ENCODE measurements at regions not wholly inside any gene's neighbourhood (a gene's known extent, or its start where the extent isn't known, plus 50 kb on each side); places are given as distances from the start of the nearest gene placed in this dataset.

DNA sequence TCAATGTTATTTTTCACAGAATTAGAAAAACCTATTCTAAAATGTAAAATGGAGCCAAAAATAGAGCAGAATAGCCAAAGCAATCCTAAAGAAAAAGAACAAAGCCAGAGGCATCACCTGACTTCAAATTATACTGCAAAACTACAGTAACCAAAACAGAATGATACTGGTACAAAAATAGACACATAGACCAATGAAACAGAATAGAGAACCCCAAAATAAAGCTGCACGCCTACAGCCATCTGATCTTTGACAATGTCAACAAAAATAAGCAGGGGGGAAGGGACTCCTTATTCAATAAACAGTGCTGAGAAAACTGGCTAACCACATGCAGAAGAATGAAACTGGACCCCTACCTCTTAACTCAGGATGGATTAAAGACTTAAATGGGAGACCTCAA, 65.8 kb upstream of the PDE4D start:
- DNase-seq (ENCODE audit: low read depth in 2 of 2), result no peak

DNA sequence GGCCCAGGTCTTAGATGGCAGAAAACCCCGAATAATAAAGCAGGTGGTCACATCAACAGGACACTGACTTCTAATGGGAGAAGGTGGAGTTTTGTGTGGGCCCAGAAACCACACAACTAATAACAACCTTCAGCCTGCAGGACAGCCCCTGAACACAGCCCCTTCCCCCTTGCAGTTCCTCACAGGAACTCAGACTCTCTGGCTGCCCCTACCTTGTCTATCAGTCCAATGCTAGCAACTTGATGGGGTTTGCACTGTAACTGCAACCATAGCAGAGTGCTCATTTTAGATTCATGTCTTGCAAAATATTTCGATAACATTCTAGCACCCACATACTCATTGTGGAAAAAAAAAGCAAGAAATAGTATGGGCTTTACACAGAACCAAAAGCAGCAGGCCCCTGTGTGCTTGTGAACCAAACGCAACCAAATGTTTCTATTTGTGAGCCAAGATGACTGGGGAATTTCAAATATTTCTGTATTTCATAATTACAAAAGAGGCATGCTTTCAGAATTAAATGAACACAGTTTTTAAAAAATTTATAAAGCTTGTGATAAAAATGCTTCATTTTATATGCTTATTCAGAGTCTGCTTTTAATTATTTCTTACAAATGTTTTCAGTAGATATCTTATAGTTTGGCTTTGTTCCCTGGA, 62.7 kb upstream of the PDE4D start:
- no peak for DNase-seq (ENCODE audit: low read depth in 2 of 2)

DNA sequence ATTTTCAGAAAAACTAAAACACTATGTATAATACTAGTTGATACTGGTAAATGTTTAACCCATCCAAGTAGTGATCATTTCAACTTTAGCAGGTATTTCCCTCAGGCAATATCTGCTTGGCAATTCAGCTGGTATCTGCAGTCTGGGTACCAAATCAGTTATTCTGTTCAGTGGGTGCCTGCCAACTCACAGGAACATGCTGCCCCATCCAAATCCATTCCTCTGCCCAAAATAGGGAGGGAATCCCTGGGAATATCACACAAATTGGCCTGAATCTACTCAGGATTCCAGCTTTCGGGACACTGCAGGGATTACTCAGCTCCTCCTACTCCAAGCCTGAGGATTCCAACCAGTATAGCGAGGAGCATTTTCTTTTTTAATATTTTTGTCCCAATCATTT, 61.7 kb upstream of the PDE4D start:
- no peak for DNase-seq (ENCODE audit: low read depth in 2 of 2)

DNA sequence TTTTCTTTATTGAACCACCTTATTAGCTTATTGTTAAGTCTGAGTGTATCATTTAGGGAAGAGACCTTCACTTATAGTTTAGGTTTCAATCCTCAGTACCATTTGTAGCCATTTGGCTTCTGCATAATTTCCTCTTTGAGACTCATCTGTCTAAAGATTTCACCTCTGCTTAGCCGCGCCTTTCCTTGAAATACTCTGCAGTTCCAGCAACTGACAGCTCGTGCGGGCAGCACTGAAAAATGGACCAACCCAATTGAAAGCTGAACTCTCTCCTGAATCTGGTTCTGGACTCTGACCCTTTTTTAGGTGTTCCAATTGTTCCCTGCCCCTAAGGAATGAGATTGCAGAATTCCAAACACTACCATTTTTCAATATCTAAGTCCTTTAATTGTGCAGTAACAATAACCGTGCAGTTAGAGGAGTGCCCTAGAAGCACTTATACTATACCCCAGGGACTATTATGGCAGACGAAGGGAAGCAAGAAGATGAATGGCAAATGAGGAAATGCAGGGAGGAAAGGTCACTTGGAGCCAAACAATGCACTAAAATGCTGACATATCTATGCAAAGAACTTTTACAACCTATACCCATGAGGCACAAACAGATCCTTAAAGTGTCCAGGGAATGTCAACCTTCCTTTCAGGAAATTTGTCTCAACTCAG, 50.1 kb upstream of the PDE4D start:
- DNase-seq (ENCODE audit: low read depth in 2 of 2), result no peak

All from stimulated activated CD8-positive, alpha-beta memory T cell treated with anti-CD3 and anti-CD28 coated beads, Interleukin-15, amount 100 ng/mL, for 48 hours (primary cell).